Mesothelial cell of epicardium (in vitro differentiated cells): ENCODE measurements at regions not wholly inside any gene's neighbourhood (a gene's known extent, or its start where the extent isn't known, plus 50 kb on each side); places are given as distances from the start of the nearest gene placed in this dataset.

Experiments
- DNase-seq, 2 experiments: peaks; one replicate each; pipeline ENCODE4 v3.0.0; 2021; ENCODE audit warnings: low spot score in 2 of 2; ENCODE audit not compliant: unreplicated experiment in 2 of 2
- H3K27ac Mint-ChIP-seq: 2 replicates; pipeline ENCODE4 v1.8.0; 2021; ENCODE audit warnings: mixed read lengths
- H3K27me3 Mint-ChIP-seq: 2 replicates; pipeline ENCODE4 v1.8.0; 2021; ENCODE audit warnings: low read depth, mixed read lengths
- H3K36me3 Mint-ChIP-seq: 2 replicates; pipeline ENCODE4 v1.8.0; 2021; ENCODE audit warnings: mixed read lengths
- H3K4me1 Mint-ChIP-seq: 2 replicates; pipeline ENCODE4 v1.8.0; 2021; ENCODE audit warnings: mixed read lengths
- H3K4me3 Mint-ChIP-seq: 2 replicates; pipeline ENCODE4 v1.8.0; 2021; ENCODE audit warnings: mild to moderate bottlenecking, moderate library complexity, mixed read lengths
- H3K9me3 Mint-ChIP-seq: 2 replicates; pipeline ENCODE4 v1.8.0; 2021; ENCODE audit warnings: mixed read lengths
- CTCF ChIP-seq: fragments of 200-600 bp; sonication (generic); IDR thresholded peaks from one replicate; pipeline ENCODE4 v1.5.0; 2021; ENCODE audit warnings: antibody characterized with exemption; ENCODE audit not compliant: unreplicated experiment

GRCh38 chr2:34954758-34955157 lies 1355.7 kb upstream of the FAM98A start:
- Mint-ChIP-seq H3K36me3 (no peaks in the 10 kb centered on the region), H3K27ac (no peak overlapping the region), H3K4me1 (no peaks in the 10 kb centered on the region), H3K27me3 (no peaks in the 10 kb centered on the region), H3K9me3 (peaks cover 7% of the 10 kb centered on the region), H3K4me3 (no peak overlapping the region)
- no peak for DNase-seq
- no peak for TF ChIP-seq CTCF

GRCh38 chr2:34950797-34951196 lies 1351.7 kb upstream of the FAM98A start:
- H3K27ac Mint-ChIP-seq = no peak overlapping the region
- no peaks in the 10 kb centered on the region for H3K4me1 Mint-ChIP-seq
- peaks cover 24% of the 10 kb centered on the region for H3K9me3 Mint-ChIP-seq
- DNase-seq = no peak
- H3K36me3 Mint-ChIP-seq = no peaks in the 10 kb centered on the region
- H3K4me3 Mint-ChIP-seq = no peak overlapping the region
- no peak for TF ChIP-seq CTCF
- H3K27me3 Mint-ChIP-seq = no peaks in the 10 kb centered on the region

GRCh38 chr2:34949316-34949715 lies 1350.2 kb upstream of the FAM98A start:
- Mint-ChIP-seq H3K27ac (no peak overlapping the region), H3K4me1 (no peaks in the 10 kb centered on the region), H3K27me3 (no peaks in the 10 kb centered on the region), H3K9me3 (peaks cover 24% of the 10 kb centered on the region), H3K4me3 (no peak overlapping the region), H3K36me3 (no peaks in the 10 kb centered on the region)
- no peak for DNase-seq
- TF ChIP-seq CTCF = no peak

GRCh38 chr2:34936089-34936488 lies 1337.0 kb upstream of the FAM98A start:
- Mint-ChIP-seq H3K4me3 (no peak overlapping the region), H3K27ac (no peak overlapping the region), H3K27me3 (no peaks in the 10 kb centered on the region), H3K4me1 (no peaks in the 10 kb centered on the region), H3K36me3 (no peaks in the 10 kb centered on the region), H3K9me3 (no peaks in the 10 kb centered on the region)
- no peak for TF ChIP-seq CTCF
- DNase-seq = no peak

- no peak overlapping the region for H3K27ac Mint-ChIP-seq
- no peaks in the 10 kb centered on the region for H3K4me1 Mint-ChIP-seq
- TF ChIP-seq CTCF = no peak
- peaks cover 11% of the 10 kb centered on the region for H3K9me3 Mint-ChIP-seq
- H3K4me3 Mint-ChIP-seq = no peak overlapping the region
- DNase-seq = no peak
- no peaks in the 10 kb centered on the region for H3K36me3 Mint-ChIP-seq
- H3K27me3 Mint-ChIP-seq = no peaks in the 10 kb centered on the region
Observed at GRCh38 chr2:34912084-34912483, 1313.0 kb upstream of the FAM98A start.
